ENCODE measurements at regions not wholly inside any gene's neighbourhood (a gene's known extent, or its start where the extent isn't known, plus 50 kb on each side); places are given as distances from the start of the nearest gene placed in this dataset.
A peak's percentile ranks its signal among the peaks of the same experiment; 100 is the strongest.

DNA sequence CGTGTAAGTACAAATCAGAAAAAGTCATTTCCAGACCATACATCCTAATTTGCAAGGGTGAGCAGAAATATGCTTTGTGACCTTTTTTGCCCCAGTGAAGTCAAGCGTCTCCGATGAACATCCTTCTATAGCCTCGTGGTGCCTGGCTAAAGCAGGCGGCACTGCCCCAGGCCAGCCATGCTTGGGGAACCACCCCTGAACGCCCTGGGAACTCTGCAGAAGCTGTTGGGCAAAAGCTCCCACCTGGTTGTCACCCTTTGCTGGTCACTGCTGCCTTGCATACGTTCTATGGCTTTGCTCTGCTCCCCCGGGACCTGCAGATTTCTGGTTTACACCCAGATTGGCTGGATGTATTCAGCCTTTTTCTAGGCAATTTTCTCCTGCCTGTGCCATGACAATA lies 256.4 kb downstream of the SS18 start:
- no peaks in the 10 kb centered on the region for H3F3A ChIP-seq (replicated peaks; ENCODE audit: low read depth)
- no peak overlapping the region for H3K4me3 ChIP-seq
- H3K4me1 ChIP-seq (ENCODE audit: insufficient read depth): no peaks in the 10 kb centered on the region
- H3K27me3 ChIP-seq (ENCODE audit: insufficient read depth): no peaks in the 10 kb centered on the region
- ATAC-seq (no peak), DNase-seq (ENCODE audit: low spot score) (no peak)
- H3K27ac ChIP-seq (ENCODE audit: low read depth): no peak overlapping the region
- H3K36me3 Mint-ChIP-seq (ENCODE audit: low read depth): no peaks in the 10 kb centered on the region
- no peak overlapping the region for H3K27ac Mint-ChIP-seq
- H3K9me3 Mint-ChIP-seq: no peaks in the 10 kb centered on the region; the same call in 2 of the 3 replicates
- H2AFZ ChIP-seq: 0 out of 2 replicates have a peak overlapping the region, but pooled peaks have one; percentile 32
- H3K36me3 ChIP-seq (ENCODE audit: insufficient read depth): no peaks in the 10 kb centered on the region
- peaks cover 3% of the 10 kb centered on the region; the same call in 1 of the 2 replicates for H3K9me2 ChIP-seq (ENCODE audit: insufficient read depth)
- no peaks in the 10 kb centered on the region for H3K27me3 Mint-ChIP-seq (ENCODE audit: insufficient read depth, low read depth, poor library complexity)
- H3K4me2 ChIP-seq: no peak overlapping the region
- no peaks in the 10 kb centered on the region for H4K20me1 ChIP-seq (replicated peaks; ENCODE audit: insufficient read depth)
- H3K4me3 Mint-ChIP-seq: no peak overlapping the region
- no peaks in the 10 kb centered on the region for H3K79me2 ChIP-seq (replicated peaks; ENCODE audit: insufficient read depth)
- no peaks in the 10 kb centered on the region for H3K4me1 Mint-ChIP-seq
- TF ChIP-seq, protein P1, sequence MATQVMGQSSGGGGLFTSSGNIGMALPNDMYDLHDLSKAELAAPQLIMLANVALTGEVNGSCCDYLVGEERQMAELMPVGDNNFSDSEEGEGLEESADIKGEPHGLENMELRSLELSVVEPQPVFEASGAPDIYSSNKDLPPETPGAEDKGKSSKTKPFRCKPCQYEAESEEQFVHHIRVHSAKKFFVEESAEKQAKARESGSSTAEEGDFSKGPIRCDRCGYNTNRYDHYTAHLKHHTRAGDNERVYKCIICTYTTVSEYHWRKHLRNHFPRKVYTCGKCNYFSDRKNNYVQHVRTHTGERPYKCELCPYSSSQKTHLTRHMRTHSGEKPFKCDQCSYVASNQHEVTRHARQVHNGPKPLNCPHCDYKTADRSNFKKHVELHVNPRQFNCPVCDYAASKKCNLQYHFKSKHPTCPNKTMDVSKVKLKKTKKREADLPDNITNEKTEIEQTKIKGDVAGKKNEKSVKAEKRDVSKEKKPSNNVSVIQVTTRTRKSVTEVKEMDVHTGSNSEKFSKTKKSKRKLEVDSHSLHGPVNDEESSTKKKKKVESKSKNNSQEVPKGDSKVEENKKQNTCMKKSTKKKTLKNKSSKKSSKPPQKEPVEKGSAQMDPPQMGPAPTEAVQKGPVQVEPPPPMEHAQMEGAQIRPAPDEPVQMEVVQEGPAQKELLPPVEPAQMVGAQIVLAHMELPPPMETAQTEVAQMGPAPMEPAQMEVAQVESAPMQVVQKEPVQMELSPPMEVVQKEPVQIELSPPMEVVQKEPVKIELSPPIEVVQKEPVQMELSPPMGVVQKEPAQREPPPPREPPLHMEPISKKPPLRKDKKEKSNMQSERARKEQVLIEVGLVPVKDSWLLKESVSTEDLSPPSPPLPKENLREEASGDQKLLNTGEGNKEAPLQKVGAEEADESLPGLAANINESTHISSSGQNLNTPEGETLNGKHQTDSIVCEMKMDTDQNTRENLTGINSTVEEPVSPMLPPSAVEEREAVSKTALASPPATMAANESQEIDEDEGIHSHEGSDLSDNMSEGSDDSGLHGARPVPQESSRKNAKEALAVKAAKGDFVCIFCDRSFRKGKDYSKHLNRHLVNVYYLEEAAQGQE (IDR thresholded peaks at IDR 0.05; ENCODE audit: unreplicated experiment): no peak
- TF ChIP-seq NANOG (IDR thresholded peaks at IDR 0.05; ENCODE audit: borderline replicate concordance) (no peak), JUNB (IDR thresholded peaks at IDR 0.05; ENCODE audit: unreplicated experiment) (no peak), EZH2 (IDR thresholded peaks at IDR 0.05; ENCODE audit: low read depth, unreplicated experiment) (no peak), EZH2phosphoT487 (IDR thresholded peaks at IDR 0.05; ENCODE audit: unreplicated experiment) (no peak), STAT1 (IDR thresholded peaks at IDR 0.05; ENCODE audit: unreplicated experiment) (no peak)
- TF ChIP-seq, protein P2, sequence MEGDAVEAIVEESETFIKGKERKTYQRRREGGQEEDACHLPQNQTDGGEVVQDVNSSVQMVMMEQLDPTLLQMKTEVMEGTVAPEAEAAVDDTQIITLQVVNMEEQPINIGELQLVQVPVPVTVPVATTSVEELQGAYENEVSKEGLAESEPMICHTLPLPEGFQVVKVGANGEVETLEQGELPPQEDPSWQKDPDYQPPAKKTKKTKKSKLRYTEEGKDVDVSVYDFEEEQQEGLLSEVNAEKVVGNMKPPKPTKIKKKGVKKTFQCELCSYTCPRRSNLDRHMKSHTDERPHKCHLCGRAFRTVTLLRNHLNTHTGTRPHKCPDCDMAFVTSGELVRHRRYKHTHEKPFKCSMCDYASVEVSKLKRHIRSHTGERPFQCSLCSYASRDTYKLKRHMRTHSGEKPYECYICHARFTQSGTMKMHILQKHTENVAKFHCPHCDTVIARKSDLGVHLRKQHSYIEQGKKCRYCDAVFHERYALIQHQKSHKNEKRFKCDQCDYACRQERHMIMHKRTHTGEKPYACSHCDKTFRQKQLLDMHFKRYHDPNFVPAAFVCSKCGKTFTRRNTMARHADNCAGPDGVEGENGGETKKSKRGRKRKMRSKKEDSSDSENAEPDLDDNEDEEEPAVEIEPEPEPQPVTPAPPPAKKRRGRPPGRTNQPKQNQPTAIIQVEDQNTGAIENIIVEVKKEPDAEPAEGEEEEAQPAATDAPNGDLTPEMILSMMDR (conservative IDR thresholded peaks at IDR 0.05; ENCODE audit: low read depth in 2 of 2): no peak

DNA sequence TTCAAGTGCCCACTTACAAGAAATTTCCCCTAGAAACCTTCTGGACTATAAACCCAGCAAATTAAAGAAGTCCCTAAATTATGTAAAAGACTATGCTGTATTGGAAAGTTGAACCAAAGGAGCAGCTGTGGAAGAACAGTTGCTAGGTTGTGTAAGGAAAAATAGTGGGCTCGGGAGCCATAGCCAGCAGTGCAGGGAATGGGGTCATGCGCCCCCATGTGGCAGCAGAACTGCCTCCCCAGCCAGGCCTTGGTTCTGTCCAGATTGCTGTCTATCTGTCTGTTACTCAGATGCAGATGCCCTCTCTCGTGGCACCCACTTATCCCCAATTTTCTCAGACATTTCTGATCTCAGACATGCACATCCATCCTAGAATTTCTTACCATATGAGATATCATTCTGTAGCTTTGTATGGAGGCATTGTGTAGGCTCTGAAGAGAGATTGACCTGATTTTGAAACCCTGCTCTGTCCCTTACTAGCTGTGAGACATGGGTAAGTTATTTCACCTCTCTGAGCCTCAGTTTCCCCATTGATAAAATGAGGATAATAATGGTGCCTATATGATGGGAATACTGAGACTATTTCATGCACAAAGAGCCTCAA lies 258.3 kb downstream of the SS18 start:
- Mint-ChIP-seq H3K27me3 (ENCODE audit: insufficient read depth, low read depth, poor library complexity) (no peaks in the 10 kb centered on the region), H3K4me1 (no peaks in the 10 kb centered on the region; the same call in 2 of the 3 replicates), H3K36me3 (ENCODE audit: low read depth) (no peaks in the 10 kb centered on the region), H3K27ac (no peak overlapping the region), H3K9me3 (no peaks in the 10 kb centered on the region; the same call in 2 of the 3 replicates), H3K4me3 (no peak overlapping the region)
- Histone ChIP-seq H3K79me2 (replicated peaks; ENCODE audit: insufficient read depth) (no peaks in the 10 kb centered on the region), H3K4me3 (no peak overlapping the region), H3K36me3 (ENCODE audit: insufficient read depth) (no peaks in the 10 kb centered on the region), H3K27ac (ENCODE audit: low read depth) (no peak overlapping the region), H2AFZ (no peak overlapping the region), H3K4me2 (no peak overlapping the region), H3F3A (replicated peaks; ENCODE audit: low read depth) (no peaks in the 10 kb centered on the region), H3K4me1 (ENCODE audit: insufficient read depth) (no peaks in the 10 kb centered on the region; the same call in 1 of the 2 replicates), H3K9me2 (ENCODE audit: insufficient read depth) (no peaks in the 10 kb centered on the region), H3K27me3 (ENCODE audit: insufficient read depth) (no peaks in the 10 kb centered on the region), H4K20me1 (replicated peaks; ENCODE audit: insufficient read depth) (no peaks in the 10 kb centered on the region)
- DNase-seq (ENCODE audit: low spot score): peak; percentile 80
- peak; percentile 98 for ATAC-seq
- TF ChIP-seq, protein P3, sequence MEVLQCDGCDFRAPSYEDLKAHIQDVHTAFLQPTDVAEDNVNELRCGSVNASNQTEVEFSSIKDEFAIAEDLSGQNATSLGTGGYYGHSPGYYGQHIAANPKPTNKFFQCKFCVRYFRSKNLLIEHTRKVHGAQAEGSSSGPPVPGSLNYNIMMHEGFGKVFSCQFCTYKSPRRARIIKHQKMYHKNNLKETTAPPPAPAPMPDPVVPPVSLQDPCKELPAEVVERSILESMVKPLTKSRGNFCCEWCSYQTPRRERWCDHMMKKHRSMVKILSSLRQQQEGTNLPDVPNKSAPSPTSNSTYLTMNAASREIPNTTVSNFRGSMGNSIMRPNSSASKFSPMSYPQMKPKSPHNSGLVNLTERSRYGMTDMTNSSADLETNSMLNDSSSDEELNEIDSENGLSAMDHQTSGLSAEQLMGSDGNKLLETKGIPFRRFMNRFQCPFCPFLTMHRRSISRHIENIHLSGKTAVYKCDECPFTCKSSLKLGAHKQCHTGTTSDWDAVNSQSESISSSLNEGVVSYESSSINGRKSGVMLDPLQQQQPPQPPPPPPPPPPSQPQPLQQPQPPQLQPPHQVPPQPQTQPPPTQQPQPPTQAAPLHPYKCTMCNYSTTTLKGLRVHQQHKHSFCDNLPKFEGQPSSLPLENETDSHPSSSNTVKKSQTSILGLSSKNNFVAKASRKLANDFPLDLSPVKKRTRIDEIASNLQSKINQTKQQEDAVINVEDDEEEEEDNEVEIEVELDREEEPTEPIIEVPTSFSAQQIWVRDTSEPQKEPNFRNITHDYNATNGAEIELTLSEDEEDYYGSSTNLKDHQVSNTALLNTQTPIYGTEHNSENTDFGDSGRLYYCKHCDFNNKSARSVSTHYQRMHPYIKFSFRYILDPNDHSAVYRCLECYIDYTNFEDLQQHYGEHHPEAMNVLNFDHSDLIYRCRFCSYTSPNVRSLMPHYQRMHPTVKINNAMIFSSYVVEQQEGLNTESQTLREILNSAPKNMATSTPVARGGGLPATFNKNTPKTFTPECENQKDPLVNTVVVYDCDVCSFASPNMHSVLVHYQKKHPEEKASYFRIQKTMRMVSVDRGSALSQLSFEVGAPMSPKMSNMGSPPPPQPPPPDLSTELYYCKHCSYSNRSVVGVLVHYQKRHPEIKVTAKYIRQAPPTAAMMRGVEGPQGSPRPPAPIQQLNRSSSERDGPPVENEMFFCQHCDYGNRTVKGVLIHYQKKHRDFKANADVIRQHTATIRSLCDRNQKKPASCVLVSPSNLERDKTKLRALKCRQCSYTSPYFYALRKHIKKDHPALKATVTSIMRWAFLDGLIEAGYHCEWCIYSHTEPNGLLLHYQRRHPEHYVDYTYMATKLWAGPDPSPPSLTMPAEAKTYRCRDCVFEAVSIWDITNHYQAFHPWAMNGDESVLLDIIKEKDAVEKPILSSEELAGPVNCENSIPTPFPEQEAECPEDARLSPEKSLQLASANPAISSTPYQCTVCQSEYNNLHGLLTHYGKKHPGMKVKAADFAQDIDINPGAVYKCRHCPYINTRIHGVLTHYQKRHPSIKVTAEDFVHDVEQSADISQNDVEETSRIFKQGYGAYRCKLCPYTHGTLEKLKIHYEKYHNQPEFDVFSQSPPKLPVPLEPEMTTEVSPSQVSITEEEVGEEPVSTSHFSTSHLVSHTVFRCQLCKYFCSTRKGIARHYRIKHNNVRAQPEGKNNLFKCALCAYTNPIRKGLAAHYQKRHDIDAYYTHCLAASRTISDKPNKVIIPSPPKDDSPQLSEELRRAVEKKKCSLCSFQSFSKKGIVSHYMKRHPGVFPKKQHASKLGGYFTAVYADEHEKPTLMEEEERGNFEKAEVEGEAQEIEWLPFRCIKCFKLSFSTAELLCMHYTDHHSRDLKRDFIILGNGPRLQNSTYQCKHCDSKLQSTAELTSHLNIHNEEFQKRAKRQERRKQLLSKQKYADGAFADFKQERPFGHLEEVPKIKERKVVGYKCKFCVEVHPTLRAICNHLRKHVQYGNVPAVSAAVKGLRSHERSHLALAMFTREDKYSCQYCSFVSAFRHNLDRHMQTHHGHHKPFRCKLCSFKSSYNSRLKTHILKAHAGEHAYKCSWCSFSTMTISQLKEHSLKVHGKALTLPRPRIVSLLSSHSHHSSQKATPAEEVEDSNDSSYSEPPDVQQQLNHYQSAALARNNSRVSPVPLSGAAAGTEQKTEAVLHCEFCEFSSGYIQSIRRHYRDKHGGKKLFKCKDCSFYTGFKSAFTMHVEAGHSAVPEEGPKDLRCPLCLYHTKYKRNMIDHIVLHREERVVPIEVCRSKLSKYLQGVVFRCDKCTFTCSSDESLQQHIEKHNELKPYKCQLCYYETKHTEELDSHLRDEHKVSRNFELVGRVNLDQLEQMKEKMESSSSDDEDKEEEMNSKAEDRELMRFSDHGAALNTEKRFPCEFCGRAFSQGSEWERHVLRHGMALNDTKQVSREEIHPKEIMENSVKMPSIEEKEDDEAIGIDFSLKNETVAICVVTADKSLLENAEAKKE (CRISPR knock-in tag; IDR thresholded peaks at IDR 0.05): no peak

Measured in GM23338 (cell line).